Colonic mucosa (tissue), 4 donors: ENCODE measurements at regions not wholly inside any gene's neighbourhood (a gene's known extent, or its start where the extent isn't known, plus 50 kb on each side); places are given as distances from the start of the nearest gene placed in this dataset.
"Not testable (repeated sequence)": the region's sequence is repeated elsewhere in the genome, so short reads cannot be mapped to it uniquely, and the experiment has no call there.

Experiments used
- DNase-seq: peaks from one replicate; pipeline ENCODE4 v3.0.0-alpha.2; 2020
- H3K27ac ChIP-seq: fragments of 200-600 bp; one replicate; pipeline ENCODE4 v1.8.0; 2021
- H3K27me3 ChIP-seq: fragments of 200-600 bp; one replicate; pipeline ENCODE4 v1.8.0; 2021
- H3K36me3 ChIP-seq: fragments of 200-600 bp; one replicate; pipeline ENCODE4 v1.8.0; 2021
- H3K4me1 ChIP-seq: fragments of 200-600 bp; one replicate; pipeline ENCODE4 v1.8.0; 2021; ENCODE audit warnings: mild to moderate bottlenecking
- H3K4me3 ChIP-seq: fragments of 200-600 bp; one replicate; pipeline ENCODE4 v1.8.0; 2021
- H3K9ac ChIP-seq, 2 donors: one replicate each; pipeline ENCODE4 v1.7.0; 2013; ENCODE audit warnings: control low read depth in 2 of 2, low read depth in 2 of 2, low read length in 2 of 2
- H3K9me3 ChIP-seq: fragments of 200-600 bp; one replicate; pipeline ENCODE4 v1.8.0; 2021
- CTCF ChIP-seq: fragments of 200-600 bp; IDR thresholded peaks from one replicate; pipeline ENCODE4 v1.8.0; 2022; ENCODE audit warnings: antibody characterized with exemption, mild to moderate bottlenecking
- intact Hi-C: fragments of 100-400 bp; cut with DNase I; formaldehyde crosslinking; loops from one replicate; pipeline ENCODE4 v1.14.1; 2022
- donor health status: healthy.
- donor health status: DM: no; HTN: no; CAD: no.
- donor health status: DM: no; HTN: no; CAD: no.

GRCh38 chrX:4547213-4547836 is 833.9 kb upstream of the PRKX start:
- no peak overlapping the region for H3K27ac ChIP-seq
- no peak overlapping the region for H3K9ac ChIP-seq
- no peak overlapping the region for H3K4me3 ChIP-seq
- no peaks in the 10 kb centered on the region for H3K9me3 ChIP-seq
- H3K4me1 ChIP-seq = no peaks in the 10 kb centered on the region
- intact Hi-C loops = no loop called here
- H3K36me3 ChIP-seq = no peaks in the 10 kb centered on the region
- DNase-seq = peak; percentile 27
- no peaks in the 10 kb centered on the region for H3K27me3 ChIP-seq
- TF ChIP-seq CTCF = peak; percentile 92

GRCh38 chrX:4546178-4546577 is 832.7 kb upstream of the PRKX start:
- H3K36me3 ChIP-seq, H3K27ac ChIP-seq, intact Hi-C loops, H3K4me1 ChIP-seq, H3K27me3 ChIP-seq, H3K9me3 ChIP-seq, H3K9ac ChIP-seq, H3K4me3 ChIP-seq, DNase-seq: not testable (repeated sequence)

GRCh38 chrX:4528247-4528646 is 814.8 kb upstream of the PRKX start:
- no peak for TF ChIP-seq CTCF
- no peak overlapping the region for H3K27ac ChIP-seq
- H3K9me3 ChIP-seq = no peaks in the 10 kb centered on the region
- no peaks in the 10 kb centered on the region for H3K4me1 ChIP-seq
- H3K36me3 ChIP-seq = no peaks in the 10 kb centered on the region
- H3K9ac ChIP-seq = no peak overlapping the region
- no peak for DNase-seq
- intact Hi-C loops = no loop called here
- H3K4me3 ChIP-seq = no peak overlapping the region
- H3K27me3 ChIP-seq = no peaks in the 10 kb centered on the region

GRCh38 chrX:4485912-4486311 is 772.5 kb upstream of the PRKX start:
- Histone ChIP-seq H3K4me3 (no peak overlapping the region), H3K27ac (no peak overlapping the region), H3K9me3 (no peaks in the 10 kb centered on the region), H3K27me3 (no peaks in the 10 kb centered on the region), H3K36me3 (no peaks in the 10 kb centered on the region), H3K9ac (no peak overlapping the region), H3K4me1 (no peaks in the 10 kb centered on the region)
- DNase-seq = no peak
- no peak for TF ChIP-seq CTCF
- intact Hi-C loops = no loop called here

- no peaks in the 10 kb centered on the region for H3K9me3 ChIP-seq
- no peak for TF ChIP-seq CTCF
- no peak overlapping the region for H3K27ac ChIP-seq
- DNase-seq = no peak
- no peak overlapping the region for H3K9ac ChIP-seq
- H3K27me3 ChIP-seq = no peaks in the 10 kb centered on the region
- intact Hi-C loops = no loop called here
- no peaks in the 10 kb centered on the region for H3K4me1 ChIP-seq
- no peak overlapping the region for H3K4me3 ChIP-seq
- no peaks in the 10 kb centered on the region for H3K36me3 ChIP-seq
These were observed 770.8 kb upstream of the PRKX start for GRCh38 chrX:4484266-4484665.

- DNase-seq = no peak
- H3K27me3 ChIP-seq = no peaks in the 10 kb centered on the region
- no peak for TF ChIP-seq CTCF
- no peaks in the 10 kb centered on the region for H3K36me3 ChIP-seq
- H3K27ac ChIP-seq = no peak overlapping the region
- H3K9ac ChIP-seq = no peak overlapping the region
- H3K4me3 ChIP-seq = no peak overlapping the region
- intact Hi-C loops = no loop called here
- H3K9me3 ChIP-seq = no peaks in the 10 kb centered on the region
- H3K4me1 ChIP-seq = no peaks in the 10 kb centered on the region
These were observed 738.1 kb upstream of the PRKX start for GRCh38 chrX:4451591-4451990.
